ENCODE measurements at regions not wholly inside any gene's neighbourhood (a gene's known extent, or its start where the extent isn't known, plus 50 kb on each side); places are given as distances from the start of the nearest gene placed in this dataset.
"Not testable (repeated sequence)": the region's sequence is repeated elsewhere in the genome, so short reads cannot be mapped to it uniquely, and the experiment has no call there.

GRCh38 chr6:56730663-56731529, 88.2 kb upstream of the DST start (continued):
- TF ChIP-seq CTCF (IDR thresholded peaks at IDR 0.05 in 2 of 3, conservative IDR thresholded peaks at IDR 0.05 in 1 of 3; ENCODE audit: borderline replicate concordance in 1 of 3, insufficient read depth in 1 of 3, low read depth in 2 of 3, low read length in 2 of 3) (no peak), YY1 (IDR thresholded peaks at IDR 0.05; ENCODE audit: extremely low read depth, insufficient replicate concordance, low read depth, low read length) (no peak)

DNA sequence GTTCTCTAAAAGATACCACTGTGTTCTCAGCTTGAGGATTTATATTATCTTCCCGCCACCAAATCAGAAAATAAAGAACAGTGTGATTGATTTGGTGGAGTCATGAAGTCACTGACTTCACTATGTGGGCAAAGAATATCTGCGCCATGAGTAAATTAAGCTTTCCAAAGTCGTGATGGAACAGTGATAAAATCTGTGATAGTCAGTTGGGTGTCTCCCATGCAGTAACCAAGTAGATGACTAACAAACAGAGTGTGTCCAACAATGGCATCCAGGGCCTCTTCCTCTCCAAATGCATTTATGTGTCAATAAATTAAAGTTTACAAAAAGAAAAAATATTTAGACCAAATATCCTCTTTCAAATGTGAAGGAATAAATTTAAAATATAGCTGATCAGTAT, 87.0 kb upstream of the DST start:
- no TSS peak for BruUV-seq (replicated peaks)
- no peak overlapping the region for H2AFZ ChIP-seq (ENCODE audit: low read depth, low read length, poor library complexity, severe bottlenecking)
- peaks cover 75% of the 10 kb centered on the region for H3K79me2 ChIP-seq (ENCODE audit: insufficient read depth, low read length)
- ATAC-seq: peak; percentile 22; the same call in 1 of the 2 replicates
- no peaks in the 10 kb centered on the region for H3K27me3 ChIP-seq (ENCODE audit: insufficient read depth, low read length)
- peak overlapping the region; percentile 82 for H3K27ac ChIP-seq (ENCODE audit: low read depth, low read length)
- H3K4me1 ChIP-seq (ENCODE audit: control insufficient read depth in 1 of 2, insufficient read depth in 2 of 2, low read length in 2 of 2): peaks cover 93 to 97% of the 10 kb centered on the region in 2 experiments
- TF ChIP-seq SIN3A (IDR thresholded peaks at IDR 0.05; ENCODE audit: low read depth) (no peak), POLR2A (IDR thresholded peaks at IDR 0.05; ENCODE audit: borderline replicate concordance, extremely low read depth, insufficient read depth, insufficient read length) (no peak), SP1 (IDR thresholded peaks at IDR 0.05; ENCODE audit: low read depth) (peak; percentile 31; the same call in 1 of the 2 replicates), JUND (IDR thresholded peaks at IDR 0.05) (peak; percentile 36; the same call in 1 of the 2 replicates), ATF3 (IDR thresholded peaks at IDR 0.05) (no peak), POLR2AphosphoS5 (IDR thresholded peaks at IDR 0.05; ENCODE audit: low read depth, low read length) (peak; percentile 15; the same call in 1 of the 2 replicates), FOSL1 (IDR thresholded peaks at IDR 0.05; ENCODE audit: low read depth) (peak; percentile 51), CBX3 (IDR thresholded peaks at IDR 0.05; ENCODE audit: low read depth) (peak; percentile 49; the same call in 1 of the 2 replicates), ZNF274 (IDR thresholded peaks at IDR 0.05; ENCODE audit: low read depth, low read length) (no peak), SRF (IDR thresholded peaks at IDR 0.05; ENCODE audit: low read depth) (no peak)
- TF ChIP-seq, protein P1, sequence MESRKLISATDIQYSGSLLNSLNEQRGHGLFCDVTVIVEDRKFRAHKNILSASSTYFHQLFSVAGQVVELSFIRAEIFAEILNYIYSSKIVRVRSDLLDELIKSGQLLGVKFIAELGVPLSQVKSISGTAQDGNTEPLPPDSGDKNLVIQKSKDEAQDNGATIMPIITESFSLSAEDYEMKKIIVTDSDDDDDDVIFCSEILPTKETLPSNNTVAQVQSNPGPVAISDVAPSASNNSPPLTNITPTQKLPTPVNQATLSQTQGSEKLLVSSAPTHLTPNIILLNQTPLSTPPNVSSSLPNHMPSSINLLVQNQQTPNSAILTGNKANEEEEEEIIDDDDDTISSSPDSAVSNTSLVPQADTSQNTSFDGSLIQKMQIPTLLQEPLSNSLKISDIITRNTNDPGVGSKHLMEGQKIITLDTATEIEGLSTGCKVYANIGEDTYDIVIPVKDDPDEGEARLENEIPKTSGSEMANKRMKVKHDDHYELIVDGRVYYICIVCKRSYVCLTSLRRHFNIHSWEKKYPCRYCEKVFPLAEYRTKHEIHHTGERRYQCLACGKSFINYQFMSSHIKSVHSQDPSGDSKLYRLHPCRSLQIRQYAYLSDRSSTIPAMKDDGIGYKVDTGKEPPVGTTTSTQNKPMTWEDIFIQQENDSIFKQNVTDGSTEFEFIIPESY (IDR thresholded peaks at IDR 0.05; ENCODE audit: extremely low read depth, insufficient replicate concordance, low read length): no peak
- RAD21 ChIA-PET (ENCODE audit: low non-redundant PET in 1 of 2, low total read pairs in 2 of 2, uncharacterized antibody in 2 of 2, unreplicated experiment in 2 of 2): no interaction called here
- POLR2A ChIA-PET: interaction anchor here (0.8 to 2.0 kb wide), 4 partner anchors 13 to 20 kb away, joined by 3 to 8 read pairs (median 4); no protein-coding TSS in a partner anchor
- intact Hi-C loops (cut with micrococcal nuclease): no loop called here
- H3K36me3 ChIP-seq (ENCODE audit: control insufficient read depth in 1 of 2, insufficient read depth in 2 of 2, low read length in 2 of 2): no peaks in the 10 kb centered on the region
- CTCF ChIA-PET: interaction anchor here (0.7 to 1.2 kb wide), 4 partner anchors 15 to 587 kb away, joined by 3 to 5 read pairs (median 3); partner anchors contain the start of gene PRIM2
- H3K9ac ChIP-seq (ENCODE audit: low read length): peak overlapping the region; percentile 40
- peak overlapping the region; percentile 60 for H3K4me2 ChIP-seq (ENCODE audit: low read length)
- no peaks in the 10 kb centered on the region for H3K9me2 ChIP-seq (ENCODE audit: insufficient read depth)
- H3K4me3 ChIP-seq (replicated peaks in 1 of 2; ENCODE audit: low read depth in 1 of 2, low read length in 2 of 2): peak overlapping the region in 1 of 2 experiments; percentile 13; a peak in 1 of 4 replicates
- H4K20me1 ChIP-seq (ENCODE audit: insufficient read depth): no peaks in the 10 kb centered on the region
- no peaks in the 10 kb centered on the region for H3K9me3 ChIP-seq (ENCODE audit: control insufficient read depth in 1 of 2, insufficient read depth in 1 of 2, low read depth in 1 of 2, low read length in 2 of 2)
- no peak for DNase-seq (ENCODE audit: low read depth, low spot score)

DNA sequence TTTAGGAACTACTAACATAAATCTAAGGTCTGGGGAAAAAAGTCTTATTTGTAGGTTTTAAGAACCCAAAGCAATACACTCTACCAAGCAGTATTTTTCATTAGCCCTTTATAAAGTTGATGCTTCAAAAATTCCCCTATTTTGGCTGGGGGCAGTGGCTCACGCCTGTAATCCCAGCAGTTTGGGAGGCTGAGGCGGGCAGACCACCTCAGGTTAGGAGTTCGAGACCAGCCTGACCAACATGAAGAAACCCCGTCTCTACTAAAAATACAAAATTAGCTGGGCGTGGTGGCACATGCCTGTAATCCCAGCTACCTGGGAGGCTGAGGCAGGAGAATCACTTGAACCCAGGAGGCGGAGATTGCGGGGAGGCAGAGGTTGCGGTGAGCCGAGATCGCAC, 86.5 kb upstream of the DST start:
- H3K27ac ChIP-seq (ENCODE audit: low read depth, low read length): peak overlapping the region; percentile 82
- ChIA-PET CTCF (interaction anchor here (1.1 to 1.2 kb wide), 2 partner anchors 14 to 17 kb away, joined by 3 to 5 read pairs; no protein-coding TSS in a partner anchor), POLR2A (interaction anchor here (0.8 to 2.0 kb wide), 3 partner anchors 13 to 15 kb away, joined by 3 to 8 read pairs (median 5); no protein-coding TSS in a partner anchor)
- peak overlapping the region; percentile 40 for H3K9ac ChIP-seq (ENCODE audit: low read length)
- H3K4me2 ChIP-seq (ENCODE audit: low read length): peak overlapping the region; percentile 60
- H3K36me3 ChIP-seq (ENCODE audit: control insufficient read depth in 1 of 2, insufficient read depth in 2 of 2, low read length in 2 of 2); H2AFZ ChIP-seq (ENCODE audit: low read depth, low read length, poor library complexity, severe bottlenecking); H4K20me1 ChIP-seq (ENCODE audit: insufficient read depth); intact Hi-C loops (cut with micrococcal nuclease); H3K27me3 ChIP-seq (ENCODE audit: insufficient read depth, low read length); BruUV-seq (replicated peaks); RAD21 ChIA-PET (ENCODE audit: low non-redundant PET in 1 of 2, low total read pairs in 2 of 2, uncharacterized antibody in 2 of 2, unreplicated experiment in 2 of 2); H3K9me2 ChIP-seq (ENCODE audit: insufficient read depth); H3K9me3 ChIP-seq (ENCODE audit: control insufficient read depth in 1 of 2, insufficient read depth in 1 of 2, low read depth in 1 of 2, low read length in 2 of 2); ATAC-seq; H3K4me3 ChIP-seq (replicated peaks in 1 of 2; ENCODE audit: low read depth in 1 of 2, low read length in 2 of 2); DNase-seq (ENCODE audit: low read depth, low spot score): not testable (repeated sequence)
- H3K4me1 ChIP-seq (ENCODE audit: control insufficient read depth in 1 of 2, insufficient read depth in 2 of 2, low read length in 2 of 2): peaks cover 94 to 99% of the 10 kb centered on the region in 2 experiments
- peaks cover 81% of the 10 kb centered on the region for H3K79me2 ChIP-seq (ENCODE audit: insufficient read depth, low read length)
